ENCODE measurements at regions not wholly inside any gene's neighbourhood (a gene's known extent, or its start where the extent isn't known, plus 50 kb on each side); places are given as distances from the start of the nearest gene placed in this dataset.
"Not testable (repeated sequence)": the region's sequence is repeated elsewhere in the genome, so short reads cannot be mapped to it uniquely, and the experiment has no call there.

DNA sequence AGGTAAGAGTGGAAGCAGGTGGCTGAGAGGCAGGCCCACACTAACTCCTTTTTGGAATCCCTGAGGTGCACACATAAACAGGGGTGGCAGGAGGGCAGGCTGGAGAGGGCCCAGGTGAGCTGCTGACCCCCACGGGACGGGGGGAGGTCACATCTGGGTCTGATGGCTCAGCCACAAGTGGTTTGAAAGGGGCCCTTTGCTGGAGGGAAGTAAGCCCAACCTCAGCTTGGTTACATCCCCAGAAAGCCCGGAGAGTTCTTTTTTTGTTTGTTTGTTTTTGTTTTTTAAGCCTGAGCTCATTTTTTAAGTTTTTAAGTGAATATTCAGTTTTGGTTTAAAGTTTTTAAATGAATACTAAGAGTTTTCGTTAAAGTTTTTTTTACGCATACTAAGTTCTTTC is 72.8 kb upstream of the CUX1 start:
- DNase-seq: no peak

DNA sequence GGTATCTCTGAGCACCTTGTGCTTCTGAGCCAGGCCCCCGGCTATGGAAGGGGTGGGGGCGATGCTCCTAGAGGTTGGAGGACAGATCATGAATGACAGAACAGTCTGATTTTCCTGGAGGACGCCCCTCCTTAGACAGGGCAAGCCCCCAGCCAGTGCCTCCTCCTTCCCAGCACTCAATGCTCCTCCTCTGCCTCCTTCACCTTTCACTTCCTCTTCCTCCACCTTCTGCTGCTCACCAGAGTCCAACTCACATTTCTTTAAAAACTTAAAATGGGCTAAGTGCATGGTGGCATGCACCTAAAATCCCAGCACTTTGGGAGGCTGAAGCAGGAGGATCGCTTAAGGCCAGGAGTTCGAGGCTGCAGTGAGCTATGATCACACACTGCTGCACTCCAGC is 71.1 kb upstream of the CUX1 start:
- DNase-seq: no peak

DNA sequence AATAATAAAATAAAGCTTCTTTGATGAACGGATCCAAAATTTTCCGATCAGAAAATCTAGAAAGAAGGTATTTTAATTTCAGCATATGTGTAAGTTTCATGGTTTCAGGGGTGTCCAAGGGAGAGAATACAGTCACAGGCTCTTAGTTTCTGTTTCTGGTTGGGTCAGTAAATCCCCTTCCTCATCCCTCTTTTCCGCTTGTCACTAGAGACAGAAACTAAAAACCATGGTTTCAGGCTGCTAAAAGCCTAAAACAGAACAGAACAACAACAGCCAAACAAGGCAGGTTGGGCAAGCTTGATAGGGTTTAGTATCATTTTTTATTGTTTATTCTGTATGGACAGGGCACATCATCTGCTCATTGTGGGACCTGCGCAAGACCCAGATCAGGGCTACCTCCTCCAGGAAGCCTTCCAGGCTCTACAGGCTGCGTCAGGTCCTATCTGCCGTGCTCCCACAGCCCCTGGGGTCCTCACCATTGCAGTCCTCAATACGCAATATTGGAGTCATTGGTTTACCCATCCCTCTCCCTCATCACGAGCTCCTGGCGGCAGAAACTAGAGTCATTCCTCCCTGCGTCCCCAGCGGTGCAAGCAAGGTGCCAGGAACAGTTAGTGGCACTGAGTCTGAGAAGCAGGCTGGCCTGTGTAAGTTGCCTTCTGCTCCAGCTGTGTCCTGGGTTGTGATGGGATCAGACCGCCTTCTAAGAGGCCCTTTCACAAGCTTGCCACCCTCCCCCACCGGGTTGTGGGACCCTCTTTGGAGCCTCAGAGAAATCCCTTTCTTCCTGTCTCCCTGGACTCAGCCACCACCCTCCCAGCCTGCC is 70.2 kb upstream of the CUX1 start:
- no peak for DNase-seq

DNA sequence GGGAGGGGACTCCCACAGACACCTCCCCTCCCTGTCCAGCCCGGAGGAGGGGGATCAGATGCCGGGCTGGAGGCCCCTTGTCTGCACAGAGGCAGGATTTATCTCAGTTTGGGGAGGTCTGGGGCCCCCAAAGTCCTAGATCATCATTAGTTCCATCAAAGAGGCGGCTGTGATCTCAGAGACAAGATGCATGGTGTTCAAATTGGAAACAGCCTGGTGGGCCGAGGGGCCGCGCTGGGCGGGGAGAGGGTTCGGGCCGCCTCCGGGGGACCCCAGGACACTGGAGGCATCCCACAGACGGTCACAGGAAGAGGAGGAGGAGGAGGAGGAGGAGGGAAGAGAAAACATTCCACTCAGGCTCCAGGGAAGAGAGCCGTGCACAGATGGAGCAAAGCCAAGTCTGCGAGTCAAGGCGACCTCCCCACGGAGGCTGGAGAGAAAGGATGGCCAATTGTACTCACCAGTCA is 69.5 kb upstream of the CUX1 start:
- no peak for DNase-seq

DNA sequence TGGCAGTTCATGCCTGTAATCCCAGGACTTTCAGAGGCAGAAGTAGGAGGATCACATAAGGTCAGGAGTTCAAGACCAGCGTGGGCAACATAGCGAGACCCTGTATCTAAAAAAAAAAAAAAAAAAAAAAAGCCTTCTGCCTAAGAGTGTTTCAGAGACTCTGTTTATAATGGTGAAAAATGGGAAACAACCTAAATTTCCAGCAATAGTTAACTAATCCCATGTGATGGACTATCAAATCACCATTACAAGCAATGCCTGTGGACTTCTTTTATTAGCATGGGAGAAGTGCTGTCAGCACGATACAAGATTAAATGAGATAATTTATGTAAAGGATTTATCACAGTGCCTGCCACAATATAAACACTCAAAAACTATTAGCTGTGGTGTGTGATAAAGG is 67.5 kb upstream of the CUX1 start:
- no peak for DNase-seq

DNA sequence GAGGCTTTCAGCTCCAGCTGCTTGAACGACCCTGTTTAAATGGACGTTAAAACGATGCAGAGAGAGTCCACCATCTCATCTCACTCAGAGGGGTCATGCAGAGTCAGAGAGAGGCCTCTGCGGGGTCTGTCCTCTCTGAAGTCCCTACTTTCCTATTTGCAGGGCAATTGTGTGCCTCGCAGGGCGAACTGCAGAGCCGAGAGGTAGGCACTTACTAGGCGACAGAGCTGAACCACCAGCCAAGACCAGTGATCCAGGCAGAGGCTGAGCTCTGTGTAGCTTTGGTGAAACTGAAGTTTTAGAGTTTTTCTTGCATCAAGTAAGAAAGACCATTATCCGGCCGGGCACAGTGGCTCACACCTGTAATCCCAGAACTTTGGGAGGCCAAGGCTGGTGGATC is 64.1 kb upstream of the CUX1 start:
- DNase-seq: no peak

DNA sequence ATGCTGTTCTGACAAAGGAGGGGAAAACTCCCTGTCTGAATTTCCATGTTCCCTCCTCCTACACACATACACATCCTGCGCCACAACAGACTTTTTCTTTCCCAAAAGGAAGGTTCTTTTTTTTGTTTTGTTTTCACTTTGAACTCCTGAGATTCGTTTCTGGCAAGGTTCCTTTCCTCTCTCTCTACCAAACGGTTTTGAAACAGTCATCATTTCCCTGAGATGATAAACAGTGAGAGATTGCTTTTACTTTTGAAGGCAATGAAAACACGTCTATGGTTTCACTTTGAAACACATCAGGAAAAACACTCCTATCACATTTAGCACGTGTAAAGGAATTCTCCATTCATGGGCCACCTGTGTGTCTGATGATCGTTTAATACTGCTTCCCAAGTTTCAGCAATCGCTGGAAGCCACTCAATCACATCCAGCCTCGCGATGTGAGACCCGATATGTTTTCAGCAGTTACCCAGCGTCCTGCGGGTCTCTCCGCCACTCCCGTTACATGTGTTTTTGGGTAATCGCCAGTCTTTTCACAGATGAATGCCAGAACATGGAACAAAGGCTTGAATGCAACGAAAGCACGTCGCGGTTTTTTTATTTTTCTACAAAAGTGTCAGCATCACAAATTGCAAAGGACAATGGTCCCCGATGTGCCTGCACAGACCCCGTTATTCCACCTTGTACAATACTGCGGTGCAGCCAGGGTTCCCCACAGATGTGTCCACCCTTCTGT is 62.8 kb upstream of the CUX1 start:
- no peak for DNase-seq

DNA sequence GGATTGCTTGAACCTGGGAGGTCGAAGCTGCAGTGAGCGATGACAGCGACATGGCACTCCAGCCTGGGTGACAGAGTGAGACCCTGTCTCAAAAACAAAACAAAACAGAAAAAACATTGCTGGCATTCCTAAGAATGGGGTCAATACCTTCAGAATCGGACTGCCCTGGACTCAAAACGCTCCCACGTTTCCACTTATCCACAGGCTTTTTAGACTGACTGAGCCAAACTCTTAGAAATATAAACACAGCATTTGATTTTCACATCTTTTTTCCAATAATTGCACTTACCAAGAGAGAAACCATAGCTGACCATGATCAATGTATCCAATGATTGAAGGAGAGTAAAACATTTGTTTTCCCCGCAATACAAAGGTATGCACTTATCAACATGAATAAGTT is 59.5 kb upstream of the CUX1 start:
- no peak for DNase-seq

DNA sequence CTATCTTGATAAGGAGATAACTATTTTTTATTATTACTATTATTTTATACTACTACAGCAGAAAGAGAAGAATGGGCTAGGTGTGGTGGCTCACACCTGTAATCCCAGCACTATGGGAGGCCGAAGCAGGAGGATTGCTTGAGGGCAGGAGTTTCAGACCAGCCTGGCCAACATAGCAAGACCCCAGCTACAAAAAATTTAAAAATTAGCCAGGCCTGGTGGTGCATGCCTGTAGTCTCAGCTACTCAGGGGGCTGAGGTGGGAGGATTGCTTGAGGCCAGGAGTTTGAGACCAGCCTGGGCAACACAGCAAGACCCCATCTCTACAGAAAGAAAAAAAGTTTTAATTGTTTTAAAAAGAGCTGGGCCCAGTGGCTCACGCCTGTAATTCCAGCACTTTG is 58.9 kb upstream of the CUX1 start:
- DNase-seq: not testable (repeated sequence)

DNA sequence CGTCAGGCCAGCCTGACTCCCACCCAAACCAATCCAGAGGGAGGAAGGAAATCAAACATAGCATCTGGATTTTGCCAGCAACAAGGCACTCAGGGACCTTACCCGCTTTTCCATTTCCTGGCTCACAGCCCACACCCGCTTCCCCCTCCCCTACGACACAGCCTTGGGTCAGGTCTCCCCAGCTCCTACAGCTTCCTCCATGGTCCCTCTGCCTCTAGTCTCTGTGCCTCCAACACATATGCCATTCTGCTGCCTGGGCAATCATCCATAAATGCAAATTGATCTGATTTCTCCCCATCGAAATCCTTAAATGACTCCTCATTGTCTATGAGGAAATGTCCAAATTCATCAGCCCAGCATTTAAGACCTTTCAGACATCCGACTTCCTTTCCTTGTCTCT is 53.2 kb upstream of the CUX1 start:
- DNase-seq: no peak

DNA sequence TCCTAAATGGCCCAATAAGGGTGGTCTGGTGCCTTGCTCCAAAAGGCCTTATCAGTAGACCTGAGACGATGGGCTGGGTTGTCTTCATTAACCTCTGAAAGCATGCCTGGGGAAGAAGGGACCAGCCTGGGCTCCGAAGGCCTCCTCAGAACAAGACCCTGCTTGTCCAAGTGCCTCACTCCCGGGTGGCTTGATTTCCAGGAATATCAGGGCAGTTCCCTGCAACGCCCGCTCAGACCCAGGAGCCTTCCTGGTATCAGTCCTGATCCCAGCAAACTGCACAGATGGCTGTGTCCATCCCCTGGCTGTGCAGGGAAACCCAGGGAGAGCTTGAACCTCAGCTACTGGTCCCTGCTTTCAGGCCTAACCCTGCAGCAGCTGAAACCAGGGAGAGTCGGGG is 49.9 kb upstream of the CUX1 start:
- no peak for DNase-seq
